NK-92 treated with Interleukin-12 subunit alpha and Interleukin-12 subunit beta, amount 100 ng/mL, for 24 hours (cell line): ENCODE measurements at regions not wholly inside any gene's neighbourhood (a gene's known extent, or its start where the extent isn't known, plus 50 kb on each side); places are given as distances from the start of the nearest gene placed in this dataset.

Source experiments
- DNase-seq: peaks from one replicate; lab custom pipeline; 2025; lab: John Stamatoyannopoulos, UW

DNA sequence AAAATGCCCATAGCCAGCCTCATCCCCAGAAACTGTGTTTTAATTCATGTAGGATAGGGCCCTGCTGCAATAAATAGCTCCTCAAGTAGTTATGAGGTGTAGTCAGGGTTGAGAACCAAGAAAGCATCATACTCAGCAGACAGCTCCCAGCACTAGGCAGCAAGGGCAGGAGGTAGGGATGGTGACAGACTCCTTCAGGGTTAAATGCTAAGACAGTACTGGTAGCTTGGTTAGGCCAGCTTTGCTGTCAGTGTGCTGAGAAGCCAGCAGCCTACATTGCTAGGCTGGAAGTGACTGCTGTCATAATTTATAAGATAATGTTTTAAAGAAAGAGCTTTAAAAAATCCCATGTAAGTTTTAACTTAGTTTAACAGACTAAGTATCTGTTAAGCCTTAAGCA, 113.9 kb upstream of the IMMP2L start:
- DNase-seq = no peak

DNA sequence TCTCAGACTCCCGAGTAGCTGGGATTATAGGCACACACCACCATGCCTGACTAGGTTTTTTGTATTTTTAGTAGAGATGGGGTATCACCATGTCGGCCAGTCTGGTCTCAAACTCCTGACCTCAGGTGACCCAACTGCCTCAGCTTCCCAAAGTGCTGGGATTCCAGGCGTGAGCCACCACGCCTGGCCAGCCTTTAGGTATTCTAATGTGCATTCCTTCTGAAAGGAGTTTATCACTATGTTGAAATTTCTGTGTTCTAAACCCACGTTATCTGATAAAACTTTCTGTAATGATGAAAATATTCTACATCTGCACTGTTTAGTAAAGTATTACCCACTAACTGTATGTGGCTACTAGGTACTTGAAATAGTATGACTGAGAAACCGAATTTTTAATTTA, 110.6 kb upstream of the IMMP2L start:
- no peak for DNase-seq

DNA sequence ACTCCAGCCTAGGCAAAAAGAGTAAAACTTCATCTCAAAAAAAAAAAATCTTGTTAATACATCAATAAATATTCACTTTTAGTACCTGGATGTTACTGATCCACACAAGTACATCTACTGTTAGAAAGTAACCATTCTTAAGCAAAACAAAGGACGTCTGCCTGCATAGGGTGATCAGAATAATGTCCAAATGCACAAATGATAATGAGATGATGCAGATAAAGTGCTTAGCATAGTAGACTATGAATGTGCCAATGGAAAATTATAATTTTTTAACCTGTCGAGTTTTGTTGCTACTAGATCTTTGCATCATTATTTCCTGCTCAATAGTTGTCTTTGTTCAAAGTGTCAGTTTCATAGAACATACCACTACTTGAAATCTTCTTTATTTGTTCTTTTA, 109.6 kb upstream of the IMMP2L start:
- DNase-seq = no peak

- DNase-seq = no peak
Measured at GRCh38 chr7:111668711-111669110, 106.4 kb upstream of the IMMP2L start.

- DNase-seq = no peak
Measured at GRCh38 chr7:111667488-111667887, 105.2 kb upstream of the IMMP2L start.

- no peak for DNase-seq
Measured at GRCh38 chr7:111666260-111666659, 104.0 kb upstream of the IMMP2L start.

DNA sequence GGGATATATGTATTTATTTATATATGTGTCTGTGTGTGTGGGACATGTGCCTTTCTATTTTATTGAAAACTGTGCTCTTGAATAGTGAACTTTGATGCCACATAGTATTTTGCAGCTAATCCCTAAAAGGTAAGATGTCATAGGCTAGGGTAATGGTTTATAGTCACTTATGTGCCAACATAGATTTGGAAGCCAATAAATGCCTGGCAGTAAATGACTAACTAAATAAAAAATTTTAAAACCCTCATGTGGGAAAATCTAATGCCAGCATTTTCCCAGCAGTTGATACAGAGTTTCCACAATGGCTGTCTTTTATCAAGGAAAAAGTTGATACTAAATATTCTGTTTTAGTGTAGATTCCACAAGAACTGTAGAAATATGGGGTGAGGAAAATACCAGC, 101.5 kb upstream of the IMMP2L start:
- DNase-seq = no peak

- no peak for DNase-seq
Measured at GRCh38 chr7:111662386-111662785, 100.1 kb upstream of the IMMP2L start.

DNA sequence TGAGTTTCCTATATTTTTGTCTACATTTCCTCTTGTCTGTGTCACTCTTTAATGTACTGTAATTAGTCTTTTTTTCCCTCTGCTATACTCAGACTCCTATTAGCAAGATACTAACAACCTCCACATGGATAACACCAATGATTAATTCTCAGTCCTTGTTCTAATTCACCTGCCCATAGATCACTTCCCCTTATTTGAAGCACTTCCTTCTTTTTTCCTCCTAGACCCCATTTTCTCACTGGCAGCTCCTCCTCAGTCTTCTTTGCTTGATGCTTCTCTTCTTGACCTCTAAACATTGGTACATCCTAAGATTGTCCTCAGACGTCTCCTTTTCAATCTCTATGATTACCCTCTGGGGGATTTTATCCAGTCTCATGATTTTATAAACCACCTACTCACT, 98.2 kb upstream of the IMMP2L start:
- DNase-seq = no peak

- DNase-seq = no peak
Measured at GRCh38 chr7:111658546-111658945, 96.3 kb upstream of the IMMP2L start.

DNA sequence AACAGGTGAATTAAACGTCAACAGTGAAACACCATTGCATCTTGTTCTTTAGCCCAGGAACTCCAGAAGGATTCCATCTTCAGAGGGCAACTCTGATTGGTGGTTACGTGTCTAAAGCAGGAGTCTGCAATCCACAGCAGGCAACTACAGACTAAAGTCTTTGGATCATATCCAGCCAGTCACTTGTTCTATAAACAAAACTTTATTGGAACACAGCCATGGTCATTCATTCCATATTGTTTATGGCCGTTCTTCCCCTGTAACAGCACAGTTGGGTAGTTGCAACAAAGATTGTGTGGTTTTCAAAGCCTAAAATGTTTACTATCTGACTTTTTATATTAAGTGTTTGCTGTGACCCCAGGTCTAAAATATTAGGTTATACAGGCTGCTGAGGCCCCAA, 94.7 kb upstream of the IMMP2L start:
- DNase-seq = no peak

DNA sequence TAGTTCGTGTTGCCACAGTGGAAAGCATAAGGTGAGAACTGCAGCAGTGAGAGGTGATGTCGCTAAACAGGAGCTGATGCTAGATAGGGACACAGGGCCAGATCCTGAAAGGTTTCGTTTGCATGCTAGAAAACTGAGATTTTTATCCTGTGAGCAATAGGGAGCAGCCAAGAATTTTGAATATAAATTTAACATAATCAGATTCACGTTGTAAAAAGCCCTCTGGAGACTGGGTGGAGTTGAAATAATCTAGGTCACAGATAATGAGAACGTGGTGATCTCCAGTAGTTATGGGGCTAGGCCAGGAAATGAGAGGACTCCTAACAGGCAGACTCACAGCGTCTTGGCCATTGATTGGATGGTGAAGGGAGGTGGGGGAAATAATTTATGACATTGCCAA, 92.1 kb upstream of the IMMP2L start:
- no peak for DNase-seq

DNA sequence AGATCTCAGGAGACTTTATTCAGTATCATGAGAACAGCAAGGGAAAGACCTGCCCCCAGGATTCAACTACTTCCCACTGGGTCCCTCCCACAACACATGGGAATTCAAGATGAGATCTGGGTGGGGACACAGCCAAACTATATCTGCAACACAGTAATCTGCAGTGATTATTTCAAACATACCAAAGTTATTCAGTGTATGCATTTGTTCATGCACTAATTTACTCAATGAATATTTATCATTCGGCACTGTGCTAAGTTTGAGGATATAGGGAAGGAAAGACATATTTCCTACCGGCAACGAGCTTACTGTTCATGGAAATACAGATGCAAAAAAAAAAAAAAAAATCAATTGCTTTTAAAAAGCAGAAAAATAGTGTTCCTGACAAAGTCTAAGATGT, 91.6 kb upstream of the IMMP2L start:
- DNase-seq = no peak

DNA sequence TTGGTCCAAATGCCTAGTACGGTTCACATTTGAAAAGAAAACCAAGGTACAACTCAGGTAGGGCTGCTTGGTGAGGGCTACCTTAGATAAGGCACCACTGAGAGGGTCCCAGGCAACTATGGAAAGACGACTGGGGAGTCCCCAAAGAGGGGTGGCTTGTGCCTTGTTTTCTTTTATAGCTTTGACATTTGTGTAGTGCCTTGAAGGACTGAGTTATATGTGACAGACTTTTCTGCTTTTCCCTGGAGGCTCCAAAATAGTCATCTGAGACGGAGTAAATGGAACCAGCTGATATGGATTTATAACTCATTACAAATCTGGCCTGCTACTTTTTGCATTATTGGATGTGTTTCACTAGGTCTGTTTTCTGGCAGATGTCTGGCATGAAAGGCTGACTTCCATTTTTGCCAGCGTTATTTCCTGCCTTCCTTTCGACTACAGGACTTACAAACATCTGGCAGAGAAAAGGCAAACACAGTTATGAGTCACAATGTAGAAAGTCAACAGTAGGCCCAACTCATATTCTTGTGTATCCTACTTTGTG, 88.2 kb upstream of the IMMP2L start:
- DNase-seq = no peak

DNA sequence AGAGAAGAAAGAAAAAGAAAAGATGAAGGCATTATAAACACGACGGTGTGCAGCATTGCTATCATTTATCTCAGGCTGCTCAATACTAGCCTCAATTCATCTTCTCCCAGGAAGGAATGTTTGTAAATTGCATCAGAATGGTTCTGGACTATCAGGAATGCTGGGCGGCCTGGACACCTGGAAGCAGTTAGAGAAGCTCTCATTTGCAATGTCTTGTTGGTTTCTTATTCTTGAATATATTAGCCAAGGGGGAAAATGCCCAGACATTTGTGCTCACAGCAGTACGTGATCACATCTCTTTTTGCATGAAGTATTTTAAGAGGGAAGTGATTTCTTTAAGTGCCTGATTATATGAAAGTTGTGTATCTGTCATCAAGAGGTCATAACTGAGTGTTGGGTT, 85.6 kb upstream of the IMMP2L start:
- DNase-seq = no peak

- peak; percentile 22 for DNase-seq
Measured at GRCh38 chr7:111644595-111644994, 82.3 kb upstream of the IMMP2L start.

GRCh38 chr7:111642373-111642772, 80.1 kb upstream of the IMMP2L start:
- DNase-seq = no peak

- no peak for DNase-seq
Measured at GRCh38 chr7:111640416-111640815, 78.1 kb upstream of the IMMP2L start.

DNA sequence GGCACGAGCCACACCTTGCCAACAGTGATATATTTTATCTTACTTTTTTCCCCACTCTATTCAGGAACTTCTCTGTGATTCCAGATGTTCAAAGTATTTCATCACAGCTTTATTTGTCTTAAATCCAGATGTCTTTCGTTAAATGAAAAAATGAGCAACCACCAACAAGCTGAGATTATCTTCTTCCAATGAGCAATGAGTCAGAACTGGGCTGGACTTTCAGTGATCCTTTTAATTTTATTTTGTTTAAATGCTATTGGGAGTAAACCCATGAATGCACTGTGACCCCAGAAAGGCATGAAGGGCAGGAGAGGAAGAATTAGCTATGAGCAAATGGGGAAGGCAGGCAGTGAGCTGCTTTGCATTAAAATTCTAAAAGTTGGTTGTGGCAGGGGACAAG, 77.6 kb upstream of the IMMP2L start:
- DNase-seq = no peak

DNA sequence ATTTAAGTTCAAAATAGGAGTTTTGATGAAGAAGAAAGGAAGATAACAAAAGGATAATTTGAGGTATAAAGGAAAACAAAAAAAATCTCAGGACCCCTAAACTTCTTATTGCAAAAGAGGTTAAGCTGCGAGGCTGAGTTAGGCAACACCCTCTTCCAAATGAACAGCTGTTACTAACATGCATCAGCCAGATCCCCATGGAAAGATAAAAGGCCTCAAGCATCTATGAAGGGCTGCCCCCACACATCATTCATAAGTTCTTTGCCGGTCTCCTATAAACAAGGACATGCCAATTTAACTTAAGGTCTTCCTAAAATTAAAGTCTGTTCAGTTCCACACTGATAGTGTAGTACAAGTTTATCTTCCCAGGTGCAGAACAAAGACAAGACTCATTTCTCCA, 75.8 kb upstream of the IMMP2L start:
- DNase-seq = no peak

DNA sequence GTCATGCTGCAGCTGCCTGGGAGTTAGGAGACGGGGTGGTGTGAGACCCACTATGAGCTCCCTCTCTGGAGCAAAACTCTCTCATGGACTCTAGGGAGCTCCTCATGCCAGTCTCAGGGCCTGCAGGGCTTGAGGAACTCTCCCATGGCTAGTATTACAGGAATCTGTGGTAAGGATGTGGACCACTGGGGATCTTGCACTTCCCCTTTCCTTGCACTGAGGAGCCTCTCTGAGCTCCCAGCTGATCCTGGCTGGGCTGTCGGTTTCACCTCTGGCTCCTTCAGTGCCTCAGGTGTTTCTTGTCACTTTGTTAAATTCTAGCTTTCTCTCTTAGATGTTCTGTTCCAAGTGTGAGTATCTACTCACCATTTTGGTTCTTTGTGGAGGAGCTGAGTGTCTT, 71.6 kb upstream of the IMMP2L start:
- DNase-seq = no peak

- no peak for DNase-seq
Measured at GRCh38 chr7:111630862-111631261, 68.6 kb upstream of the IMMP2L start.

- no peak for DNase-seq
Measured at GRCh38 chr7:111622084-111622483, 59.8 kb upstream of the IMMP2L start.
